Keratinocyte (primary cell): ENCODE measurements at regions not wholly inside any gene's neighbourhood (a gene's known extent, or its start where the extent isn't known, plus 50 kb on each side); places are given as distances from the start of the nearest gene placed in this dataset.

Experiments
- EZH2 ChIP-seq: IDR thresholded peaks from one replicate; pipeline ENCODE4 v1.6.1; 2012; ENCODE audit warnings: inconsistent platforms, mild to moderate bottlenecking, low read length, moderate library complexity
- TF ChIP-seq, protein P1 (sequence below), 3 experiments: IDR thresholded peaks in 1 of 3; conservative IDR thresholded peaks in 1 of 3; optimal IDR thresholded peaks in 1 of 3; 2 replicates in 2 of 3; 3 replicates in 1 of 3; pipeline versions ENCODE3 to v1.5.1; 2011; ENCODE audit warnings: low read length in 3 of 3, mild to moderate bottlenecking in 3 of 3, moderate library complexity in 2 of 3, control low read depth in 1 of 3, inconsistent platforms in 1 of 3; ENCODE audit not compliant: insufficient read depth in 2 of 3; ENCODE audit errors: extremely low read depth in 1 of 3

DNA sequence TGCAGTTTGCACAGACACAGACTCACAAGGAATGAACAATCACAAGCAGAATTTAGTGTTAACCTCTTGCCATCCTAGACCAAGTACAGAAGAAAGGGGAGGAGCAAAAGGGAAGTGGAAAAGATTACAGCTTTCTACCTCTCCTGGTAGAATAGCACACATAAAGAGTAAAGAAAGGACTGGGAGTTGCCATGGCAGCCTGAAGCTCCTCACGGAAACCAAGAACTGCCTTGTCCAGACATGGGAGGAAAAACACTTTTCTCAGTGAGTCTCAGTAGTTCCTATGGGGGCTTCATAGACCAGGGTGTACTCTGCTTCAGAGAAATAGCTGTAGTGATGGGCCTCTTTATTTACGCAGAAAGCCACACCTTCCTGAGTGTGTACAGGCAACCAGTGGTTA, 114.7 kb upstream of the GAP43 start:
- TF ChIP-seq, protein P1, sequence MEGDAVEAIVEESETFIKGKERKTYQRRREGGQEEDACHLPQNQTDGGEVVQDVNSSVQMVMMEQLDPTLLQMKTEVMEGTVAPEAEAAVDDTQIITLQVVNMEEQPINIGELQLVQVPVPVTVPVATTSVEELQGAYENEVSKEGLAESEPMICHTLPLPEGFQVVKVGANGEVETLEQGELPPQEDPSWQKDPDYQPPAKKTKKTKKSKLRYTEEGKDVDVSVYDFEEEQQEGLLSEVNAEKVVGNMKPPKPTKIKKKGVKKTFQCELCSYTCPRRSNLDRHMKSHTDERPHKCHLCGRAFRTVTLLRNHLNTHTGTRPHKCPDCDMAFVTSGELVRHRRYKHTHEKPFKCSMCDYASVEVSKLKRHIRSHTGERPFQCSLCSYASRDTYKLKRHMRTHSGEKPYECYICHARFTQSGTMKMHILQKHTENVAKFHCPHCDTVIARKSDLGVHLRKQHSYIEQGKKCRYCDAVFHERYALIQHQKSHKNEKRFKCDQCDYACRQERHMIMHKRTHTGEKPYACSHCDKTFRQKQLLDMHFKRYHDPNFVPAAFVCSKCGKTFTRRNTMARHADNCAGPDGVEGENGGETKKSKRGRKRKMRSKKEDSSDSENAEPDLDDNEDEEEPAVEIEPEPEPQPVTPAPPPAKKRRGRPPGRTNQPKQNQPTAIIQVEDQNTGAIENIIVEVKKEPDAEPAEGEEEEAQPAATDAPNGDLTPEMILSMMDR (optimal IDR thresholded peaks at IDR 0.05 in 1 of 3, IDR thresholded peaks at IDR 0.05 in 1 of 3, conservative IDR thresholded peaks at IDR 0.05 in 1 of 3; ENCODE audit: extremely low read depth in 1 of 3, insufficient read depth in 2 of 3, low read length in 3 of 3) = no peak
- no peak for TF ChIP-seq EZH2
